GM23338 (cell line): ENCODE measurements at regions not wholly inside any gene's neighbourhood (a gene's known extent, or its start where the extent isn't known, plus 50 kb on each side); places are given as distances from the start of the nearest gene placed in this dataset.

Experiments used
- ATAC-seq: fragments of 200-7000 bp; cut with Tn5 transposase; 3 replicates; pipeline ENCODE4 v1.9.1; 2020
- DNase-seq: peaks from one replicate; pipeline ENCODE4 v3.0.0-alpha.2; 2015; ENCODE audit warnings: low spot score
- H2AFZ ChIP-seq: fragments of 200-600 bp; sonication (generic); 2 replicates; pipeline ENCODE4 v1.8.0; 2016; ENCODE audit warnings: antibody characterized with exemption, mild to moderate bottlenecking, moderate library complexity
- H3F3A ChIP-seq: fragments of 200-600 bp; sonication (generic); replicated peaks from 2 replicates; pipeline ENCODE4 v1.8.0; 2017; ENCODE audit warnings: antibody characterized with exemption, mixed run types, low read depth
- H3K27ac ChIP-seq: fragments of 200-600 bp; sonication (generic); 2 replicates; pipeline ENCODE4 v1.6.1; 2016; ENCODE audit warnings: low read depth
- H3K27me3 ChIP-seq: fragments of 200-600 bp; sonication (generic); 2 replicates; pipeline ENCODE4 v1.8.0; 2016; ENCODE audit warnings: mild to moderate bottlenecking, mixed run types, moderate library complexity; ENCODE audit not compliant: insufficient read depth
- H3K36me3 ChIP-seq: fragments of 200-600 bp; sonication (generic); 2 replicates; pipeline ENCODE4 v1.8.0; 2016; ENCODE audit warnings: mild to moderate bottlenecking; ENCODE audit not compliant: insufficient read depth
- H3K4me1 ChIP-seq: fragments of 200-600 bp; sonication (generic); 2 replicates; pipeline ENCODE4 v1.8.0; 2016; ENCODE audit warnings: mild to moderate bottlenecking, moderate library complexity; ENCODE audit not compliant: insufficient read depth
- H3K4me2 ChIP-seq: fragments of 200-600 bp; sonication (generic); 2 replicates; pipeline ENCODE4 v1.7.1; 2017; ENCODE audit warnings: mixed run types
- H3K4me3 ChIP-seq: fragments of 200-600 bp; sonication (generic); 2 replicates; pipeline ENCODE4 v1.6.1; 2016; ENCODE audit warnings: mixed run types
- H3K79me2 ChIP-seq: fragments of 200-600 bp; sonication (generic); replicated peaks from 2 replicates; pipeline ENCODE4 v1.8.0; 2017; ENCODE audit warnings: mild to moderate bottlenecking; ENCODE audit not compliant: insufficient read depth
- H3K9me2 ChIP-seq: fragments of 200-600 bp; sonication (generic); 2 replicates; pipeline ENCODE4 v1.8.0; 2017; ENCODE audit not compliant: insufficient read depth
- H4K20me1 ChIP-seq: fragments of 200-600 bp; sonication (generic); replicated peaks from 2 replicates; pipeline ENCODE4 v1.8.0; 2017; ENCODE audit warnings: mild to moderate bottlenecking; ENCODE audit not compliant: insufficient read depth
- H3K27ac Mint-ChIP-seq: 2 replicates; pipeline ENCODE4 v1.8.0; 2020; ENCODE audit warnings: inconsistent platforms, mild to moderate bottlenecking, moderate library complexity, mixed read lengths
- H3K27me3 Mint-ChIP-seq: 3 replicates; pipeline ENCODE4 v1.8.0; 2022; ENCODE audit warnings: low read depth, mild to moderate bottlenecking, moderate library complexity, mixed read lengths, inconsistent platforms; ENCODE audit not compliant: insufficient read depth, poor library complexity
- H3K36me3 Mint-ChIP-seq: 3 replicates; pipeline ENCODE4 v1.8.0; 2021; ENCODE audit warnings: low read depth, mild to moderate bottlenecking, inconsistent platforms, moderate library complexity, mixed read lengths
- H3K4me1 Mint-ChIP-seq: 3 replicates; pipeline ENCODE4 v1.8.0; 2020; ENCODE audit warnings: mild to moderate bottlenecking, inconsistent platforms, mixed read lengths
- H3K4me3 Mint-ChIP-seq: 3 replicates; pipeline ENCODE4 v1.8.0; 2021; ENCODE audit warnings: moderate library complexity, mild to moderate bottlenecking, inconsistent platforms, mixed read lengths
- H3K9me3 Mint-ChIP-seq: 3 replicates; pipeline ENCODE4 v1.8.0; 2020; ENCODE audit warnings: moderate library complexity, mild to moderate bottlenecking, inconsistent platforms, mixed read lengths
- CREB1 ChIP-seq: fragments of 250-450 bp; sonication (Bioruptor Pico); IDR thresholded peaks from 2 replicates; pipeline ENCODE4 v1.5.0; 2020; ENCODE audit warnings: low read depth, mild to moderate bottlenecking, moderate library complexity
- CTCF ChIP-seq, 2 experiments: fragments of 200-600 bp in 1 of 2; sonication (generic) in 1 of 2; conservative IDR thresholded peaks; 2 replicates each; pipeline versions ENCODE4 v1.5.1 to v1.6.1; 2016 to 2017; ENCODE audit warnings: antibody characterized with exemption in 2 of 2, low read depth in 2 of 2, mild to moderate bottlenecking in 2 of 2, moderate library complexity in 1 of 2
- EZH2 ChIP-seq: fragments of 200-600 bp; sonication (generic); IDR thresholded peaks from one replicate; pipeline ENCODE4 v1.8.0; 2017; ENCODE audit warnings: antibody characterized with exemption, mild to moderate bottlenecking, low read depth; ENCODE audit not compliant: unreplicated experiment
- EZH2phosphoT487 ChIP-seq: fragments of 200-600 bp; sonication (generic); IDR thresholded peaks from one replicate; pipeline ENCODE4 v1.8.1; 2018; ENCODE audit warnings: antibody characterized with exemption; ENCODE audit not compliant: unreplicated experiment
- JUNB ChIP-seq: IDR thresholded peaks from one replicate; pipeline ENCODE4 v1.6.1; 2016; ENCODE audit warnings: antibody characterized with exemption; ENCODE audit not compliant: unreplicated experiment
- NANOG ChIP-seq: IDR thresholded peaks from 2 replicates; pipeline ENCODE4 v1.6.1; 2016; ENCODE audit warnings: antibody characterized with exemption, borderline replicate concordance
- STAT1 ChIP-seq: IDR thresholded peaks from one replicate; pipeline ENCODE4 v1.6.1; 2016; ENCODE audit warnings: antibody characterized with exemption; ENCODE audit not compliant: unreplicated experiment
- ZNF114 ChIP-seq: fragments of 250-450 bp; sonication (Bioruptor Pico); IDR thresholded peaks from 2 replicates; pipeline ENCODE4 v1.5.0; 2020; ENCODE audit warnings: mild to moderate bottlenecking, moderate library complexity
- ZNF331 ChIP-seq: fragments of 250-450 bp; sonication (Bioruptor Pico); IDR thresholded peaks from 2 replicates; pipeline ENCODE4 v1.5.0; 2020; ENCODE audit warnings: low read depth, mild to moderate bottlenecking, moderate library complexity
- ZNF462 ChIP-seq: fragments of 250-450 bp; sonication (Bioruptor Pico); IDR thresholded peaks from 2 replicates; pipeline ENCODE4 v1.5.0; 2020; ENCODE audit warnings: mild to moderate bottlenecking, moderate library complexity

DNA sequence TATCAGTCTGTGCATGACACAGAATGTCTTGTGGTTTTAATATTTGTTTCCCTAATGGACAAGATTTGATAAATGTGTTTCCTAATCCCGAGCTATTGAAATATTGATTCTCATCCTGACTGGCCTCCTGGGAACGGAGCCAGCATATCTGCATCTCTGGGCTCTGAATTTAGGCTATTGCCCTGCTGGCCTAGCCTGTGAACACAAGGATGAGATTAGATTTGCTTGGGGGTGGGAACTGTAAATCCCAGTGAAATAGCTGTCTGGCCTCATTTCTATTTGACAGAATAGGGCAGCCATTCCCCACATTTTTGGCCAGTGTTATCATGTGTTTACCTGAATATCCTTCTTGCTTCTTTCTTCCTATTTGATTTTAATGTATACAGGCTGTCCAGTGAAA, 198.4 kb upstream of the SOX4 start:
- H4K20me1 ChIP-seq: no peaks in the 10 kb centered on the region
- Mint-ChIP-seq H3K27me3 (peaks cover 7% of the 10 kb centered on the region), H3K9me3 (no peaks in the 10 kb centered on the region), H3K4me3 (no peak overlapping the region), H3K27ac (no peak overlapping the region), H3K4me1 (peaks cover 8% of the 10 kb centered on the region), H3K36me3 (no peaks in the 10 kb centered on the region)
- no peaks in the 10 kb centered on the region for H3K27me3 ChIP-seq
- H3K4me1 ChIP-seq: no peaks in the 10 kb centered on the region
- H2AFZ ChIP-seq: no peak overlapping the region; the same call in 1 of the 2 replicates
- H3F3A ChIP-seq: no peaks in the 10 kb centered on the region
- no peak overlapping the region for H3K4me3 ChIP-seq
- no peak overlapping the region for H3K27ac ChIP-seq
- 0 out of 2 replicates have a peak, but pooled peaks cover 8% of the 10 kb centered on the region for H3K9me2 ChIP-seq
- H3K4me2 ChIP-seq: no peak overlapping the region
- TF ChIP-seq CTCF (conservative IDR thresholded peaks at IDR 0.05; ENCODE audit: low read depth in 2 of 2): no peak
- no peak for TF ChIP-seq NANOG
- no peak for TF ChIP-seq CREB1 (CRISPR knock-in tag)
- no peak for TF ChIP-seq ZNF331 (CRISPR knock-in tag)
- no peak for TF ChIP-seq EZH2
- TF ChIP-seq ZNF114 (CRISPR knock-in tag): no peak
- no peak for TF ChIP-seq EZH2phosphoT487
- no peak for TF ChIP-seq JUNB
- H3K79me2 ChIP-seq: no peaks in the 10 kb centered on the region
- H3K36me3 ChIP-seq: no peaks in the 10 kb centered on the region
- no peak for DNase-seq
- ATAC-seq: no peak

GRCh38 chr6:21396313-21396712, 197.2 kb upstream of the SOX4 start:
- no peak overlapping the region for H3K4me3 ChIP-seq
- H3K4me3 Mint-ChIP-seq: no peak overlapping the region
- no peaks in the 10 kb centered on the region for H3K36me3 ChIP-seq
- ATAC-seq: no peak
- no peak for DNase-seq
- H3K27ac Mint-ChIP-seq: no peak overlapping the region
- H3F3A ChIP-seq: no peaks in the 10 kb centered on the region
- H3K4me1 ChIP-seq: no peaks in the 10 kb centered on the region
- H3K27me3 ChIP-seq: no peaks in the 10 kb centered on the region
- no peaks in the 10 kb centered on the region for H3K79me2 ChIP-seq
- H4K20me1 ChIP-seq: no peaks in the 10 kb centered on the region
- H2AFZ ChIP-seq: no peak overlapping the region
- peaks cover 8% of the 10 kb centered on the region for H3K4me1 Mint-ChIP-seq
- H3K36me3 Mint-ChIP-seq: no peaks in the 10 kb centered on the region
- no peak overlapping the region for H3K4me2 ChIP-seq
- H3K27ac ChIP-seq: no peak overlapping the region
- H3K9me3 Mint-ChIP-seq: no peaks in the 10 kb centered on the region
- 0 out of 2 replicates have a peak, but pooled peaks cover 9% of the 10 kb centered on the region for H3K9me2 ChIP-seq
- H3K27me3 Mint-ChIP-seq: peaks cover 9% of the 10 kb centered on the region
- TF ChIP-seq STAT1 (no peak), CTCF (conservative IDR thresholded peaks at IDR 0.05; ENCODE audit: low read depth in 2 of 2) (no peak), ZNF462 (CRISPR knock-in tag) (no peak), EZH2 (no peak), ZNF114 (CRISPR knock-in tag) (no peak), CREB1 (CRISPR knock-in tag) (no peak), JUNB (no peak), NANOG (no peak), ZNF331 (CRISPR knock-in tag) (no peak)
